ENCODE measurements at regions not wholly inside any gene's neighbourhood (a gene's known extent, or its start where the extent isn't known, plus 50 kb on each side); places are given as distances from the start of the nearest gene placed in this dataset.

- Histone ChIP-seq H3K4me2 (ENCODE audit: low read depth, low read length) (no peak overlapping the region), H4K20me1 (ENCODE audit: insufficient read depth, low read length) (no peaks in the 10 kb centered on the region), H3K9me3 (replicated peaks; ENCODE audit: insufficient read depth, low read length) (no peaks in the 10 kb centered on the region), H3K4me3 (ENCODE audit: low read length) (no peak overlapping the region), H3K79me2 (ENCODE audit: low read length) (no peaks in the 10 kb centered on the region), H3K9me2 (replicated peaks; ENCODE audit: insufficient read depth, low read length) (no peaks in the 10 kb centered on the region), H3K9ac (ENCODE audit: low read length) (no peak overlapping the region), H3K36me3 (replicated peaks; ENCODE audit: insufficient read depth, low read length) (no peaks in the 10 kb centered on the region), H3K4me1 (ENCODE audit: low read length) (peaks cover 14% of the 10 kb centered on the region), H3F3A (ENCODE audit: insufficient read depth, low read length) (peaks cover 10% of the 10 kb centered on the region; the same call in 1 of the 2 replicates), H3K27ac (ENCODE audit: low read length) (no peak overlapping the region), H3K27me3 (replicated peaks; ENCODE audit: insufficient read depth, low read length) (no peaks in the 10 kb centered on the region), H2AFZ (ENCODE audit: low read length) (no peak overlapping the region)
- TF ChIP-seq EZH2 (optimal IDR thresholded peaks at IDR 0.05; ENCODE audit: low read depth, low read length) = no peak
- TF ChIP-seq EZH2phosphoT487 (IDR thresholded peaks at IDR 0.05; ENCODE audit: low read length) = no peak
- TF ChIP-seq CTCF (IDR thresholded peaks at IDR 0.05; ENCODE audit: low read length) = no peak
- DNase-seq = no peak
Observed at GRCh38 chr6:112831022-112831421, 483.9 kb downstream of the RFPL4B start.

- TF ChIP-seq EZH2 (optimal IDR thresholded peaks at IDR 0.05; ENCODE audit: low read depth, low read length) (no peak), CTCF (IDR thresholded peaks at IDR 0.05; ENCODE audit: low read length) (no peak), EZH2phosphoT487 (IDR thresholded peaks at IDR 0.05; ENCODE audit: low read length) (no peak)
- H2AFZ ChIP-seq (ENCODE audit: low read length) = no peak overlapping the region
- H3K4me3 ChIP-seq (ENCODE audit: low read length) = no peak overlapping the region
Observed at GRCh38 chr6:112833581-112834131, 486.5 kb downstream of the RFPL4B start.

GRCh38 chr6:112835078-112835477, 487.9 kb downstream of the RFPL4B start:
- no peaks in the 10 kb centered on the region for H3F3A ChIP-seq (ENCODE audit: insufficient read depth, low read length)
- H3K4me3 ChIP-seq (ENCODE audit: low read length) = no peak overlapping the region
- H3K4me1 ChIP-seq (ENCODE audit: low read length) = no peaks in the 10 kb centered on the region
- no peaks in the 10 kb centered on the region for H3K9me2 ChIP-seq (replicated peaks; ENCODE audit: insufficient read depth, low read length)
- no peak for DNase-seq
- no peaks in the 10 kb centered on the region for H3K36me3 ChIP-seq (replicated peaks; ENCODE audit: insufficient read depth, low read length)
- TF ChIP-seq EZH2phosphoT487 (IDR thresholded peaks at IDR 0.05; ENCODE audit: low read length) (no peak), CTCF (IDR thresholded peaks at IDR 0.05; ENCODE audit: low read length) (no peak), EZH2 (optimal IDR thresholded peaks at IDR 0.05; ENCODE audit: low read depth, low read length) (no peak)
- no peak overlapping the region for H3K4me2 ChIP-seq (ENCODE audit: low read depth, low read length)
- no peaks in the 10 kb centered on the region for H3K79me2 ChIP-seq (ENCODE audit: low read length)
- H3K9ac ChIP-seq (ENCODE audit: low read length) = no peak overlapping the region
- no peak overlapping the region for H3K27ac ChIP-seq (ENCODE audit: low read length)
- no peaks in the 10 kb centered on the region for H4K20me1 ChIP-seq (ENCODE audit: insufficient read depth, low read length)
- no peak overlapping the region for H2AFZ ChIP-seq (ENCODE audit: low read length)
- H3K27me3 ChIP-seq (replicated peaks; ENCODE audit: insufficient read depth, low read length) = no peaks in the 10 kb centered on the region
- H3K9me3 ChIP-seq (replicated peaks; ENCODE audit: insufficient read depth, low read length) = no peaks in the 10 kb centered on the region

More at GRCh38 chr6:112833581-112834131, 486.5 kb downstream of the RFPL4B start:
- H3F3A ChIP-seq (ENCODE audit: insufficient read depth, low read length) = no peaks in the 10 kb centered on the region
- no peak overlapping the region for H3K9ac ChIP-seq (ENCODE audit: low read length)
- no peaks in the 10 kb centered on the region for H3K79me2 ChIP-seq (ENCODE audit: low read length)
- H4K20me1 ChIP-seq (ENCODE audit: insufficient read depth, low read length) = no peaks in the 10 kb centered on the region
- H3K4me2 ChIP-seq (ENCODE audit: low read depth, low read length) = no peak overlapping the region
- no peaks in the 10 kb centered on the region for H3K9me2 ChIP-seq (replicated peaks; ENCODE audit: insufficient read depth, low read length)
- H3K4me1 ChIP-seq (ENCODE audit: low read length) = no peaks in the 10 kb centered on the region
- H3K27me3 ChIP-seq (replicated peaks; ENCODE audit: insufficient read depth, low read length) = no peaks in the 10 kb centered on the region
- no peak overlapping the region for H3K27ac ChIP-seq (ENCODE audit: low read length)
- no peak for DNase-seq
- H3K36me3 ChIP-seq (replicated peaks; ENCODE audit: insufficient read depth, low read length) = no peaks in the 10 kb centered on the region
- no peaks in the 10 kb centered on the region for H3K9me3 ChIP-seq (replicated peaks; ENCODE audit: insufficient read depth, low read length)

Measured in MM.1S (cell line).